Right hindlimb (tissue), 1 donor: ENCODE measurements at regions not wholly inside any gene's neighbourhood (a gene's known extent, or its start where the extent isn't known, plus 50 kb on each side); places are given as distances from the start of the nearest gene placed in this dataset.
"Not testable (repeated sequence)": the region's sequence is repeated elsewhere in the genome, so short reads cannot be mapped to it uniquely, and the experiment has no call there.

ENCODE experiments used
- DNase-seq: peaks from one replicate; pipeline ENCODE4 v3.0.0-alpha.2; 2018

- no peak for DNase-seq
These were observed 52.4 kb upstream of the GNAI1 start for GRCh38 chr7:80082213-80082612.

DNA sequence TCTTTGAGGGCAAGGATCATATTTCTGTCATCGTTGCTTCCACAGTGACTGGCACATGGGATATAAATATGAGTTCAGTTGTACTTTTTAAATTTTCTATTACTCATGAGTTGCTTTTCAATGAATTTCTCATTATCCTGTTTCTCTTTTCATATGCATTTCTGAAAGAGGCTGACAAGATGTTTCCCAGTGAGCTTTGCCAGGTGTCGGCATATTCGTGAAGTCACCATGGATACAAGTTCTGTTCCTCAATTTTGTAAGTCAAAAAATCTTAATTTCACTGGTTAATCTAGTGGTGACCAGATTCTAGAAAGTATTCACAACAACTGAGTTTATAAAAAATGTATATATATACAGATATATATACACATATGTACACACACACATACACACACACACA, 55.7 kb upstream of the GNAI1 start:
- DNase-seq, result no peak

DNA sequence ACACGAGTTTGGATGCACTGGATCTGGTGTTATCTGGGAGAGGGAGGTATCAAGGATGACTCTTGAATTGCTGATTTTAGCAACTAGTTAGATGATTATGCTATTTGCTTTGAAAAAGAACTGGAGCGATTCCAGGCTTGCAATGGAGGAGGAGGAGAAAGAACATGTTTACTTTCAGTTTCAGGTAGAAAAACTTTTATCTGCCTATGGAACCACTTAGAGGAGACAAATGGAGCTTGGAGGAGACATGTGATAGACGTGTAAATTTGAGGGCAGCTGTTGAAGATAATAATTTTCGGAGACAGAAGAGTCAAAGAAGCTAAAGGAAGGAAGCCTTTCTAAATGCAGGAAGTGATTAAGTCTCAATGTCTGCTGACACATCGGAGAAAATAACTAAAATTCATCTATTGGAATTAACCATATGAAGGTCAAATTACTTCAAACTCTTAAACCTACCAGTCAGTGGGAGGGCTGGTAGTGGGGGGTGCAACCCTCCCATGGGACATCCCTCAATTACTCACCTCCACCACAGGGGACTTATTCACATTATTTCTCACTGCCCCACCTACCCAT, 56.4 kb upstream of the GNAI1 start:
- no peak for DNase-seq

DNA sequence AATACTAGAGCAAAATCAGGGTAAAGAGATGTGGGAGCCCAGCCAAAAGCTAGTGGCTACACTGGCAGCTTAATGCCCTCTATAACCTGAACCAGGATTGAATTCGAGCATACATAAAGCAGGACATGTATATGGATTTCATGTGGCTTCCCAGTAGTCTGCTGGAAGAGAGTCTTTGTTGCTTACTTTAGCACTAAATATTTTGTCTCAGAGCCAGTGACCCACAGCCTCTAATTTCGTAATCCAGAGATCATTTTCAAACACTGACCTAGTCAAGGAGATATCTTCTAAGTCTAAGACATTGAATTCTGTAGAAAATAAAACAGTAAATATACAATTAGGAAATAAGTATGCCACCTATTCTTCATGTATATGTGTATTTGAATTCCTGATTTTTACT, 64.2 kb upstream of the GNAI1 start:
- DNase-seq, result no peak

DNA sequence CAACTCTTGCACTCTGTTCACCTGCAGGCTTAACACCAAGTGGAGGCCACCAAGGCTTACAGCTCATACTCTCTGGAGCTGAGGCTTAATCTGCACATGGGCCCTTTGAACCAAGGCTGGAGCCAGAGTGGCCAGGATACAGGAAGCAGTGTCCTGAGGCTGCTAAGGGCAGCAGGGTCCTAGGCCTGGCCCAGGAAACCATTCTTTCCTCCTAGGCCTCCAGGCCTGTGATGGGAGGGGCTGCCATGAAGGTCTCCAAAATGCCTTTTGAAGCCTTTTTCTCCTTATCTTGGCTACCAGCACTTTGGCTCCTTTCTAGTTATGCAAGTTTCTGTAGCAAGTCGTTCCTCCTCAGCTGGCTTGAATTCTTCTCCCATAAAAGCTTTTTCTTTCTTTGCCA, 68.0 kb upstream of the GNAI1 start:
- no peak for DNase-seq

GRCh38 chr7:80063834-80064233, 70.8 kb upstream of the GNAI1 start:
- no peak for DNase-seq

DNA sequence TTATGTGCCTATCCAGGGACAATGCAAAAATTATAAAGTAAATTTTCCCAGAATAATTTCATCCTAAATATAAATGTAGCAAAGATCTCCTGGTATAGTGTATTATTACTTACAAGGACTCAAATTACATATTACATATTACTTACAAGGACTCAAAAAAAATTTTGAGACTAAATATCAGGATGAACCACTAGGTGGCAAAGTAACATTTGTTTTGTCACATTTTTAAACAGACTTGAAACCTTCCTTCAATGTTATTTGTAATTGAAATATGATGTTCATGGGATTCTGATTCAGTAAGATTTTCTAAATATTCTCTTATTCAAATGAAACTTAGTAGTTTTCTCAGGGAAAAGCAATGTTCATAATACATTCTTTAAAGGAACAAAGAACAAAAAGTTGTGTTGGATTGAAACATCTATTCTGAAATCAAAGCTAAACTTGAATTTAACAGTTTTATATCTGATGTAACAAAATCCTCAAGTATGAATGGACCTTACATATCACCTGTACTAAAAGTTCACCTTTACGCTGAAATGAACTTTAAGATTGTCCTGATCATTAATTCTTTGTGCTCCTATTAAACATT, 74.3 kb upstream of the GNAI1 start:
- DNase-seq, result no peak

DNA sequence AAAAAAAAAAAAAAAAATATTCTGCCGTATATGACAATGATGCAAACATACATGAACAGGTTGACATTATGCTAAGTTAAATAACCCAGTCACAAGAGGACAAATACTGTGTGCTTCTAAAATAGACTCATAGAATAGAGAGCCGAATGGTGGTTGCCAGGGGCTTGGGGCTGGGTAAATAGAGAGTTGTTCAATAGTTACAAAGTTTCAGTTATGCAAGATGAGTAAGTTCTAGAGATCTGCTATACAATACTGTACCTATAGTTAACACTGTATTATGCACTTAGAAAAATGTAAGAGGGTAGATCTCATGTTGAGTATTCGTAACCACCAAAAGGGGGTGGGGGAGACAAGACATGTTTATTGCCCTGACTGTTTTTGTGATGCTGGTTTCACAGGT, 77.1 kb upstream of the GNAI1 start:
- no peak for DNase-seq

DNA sequence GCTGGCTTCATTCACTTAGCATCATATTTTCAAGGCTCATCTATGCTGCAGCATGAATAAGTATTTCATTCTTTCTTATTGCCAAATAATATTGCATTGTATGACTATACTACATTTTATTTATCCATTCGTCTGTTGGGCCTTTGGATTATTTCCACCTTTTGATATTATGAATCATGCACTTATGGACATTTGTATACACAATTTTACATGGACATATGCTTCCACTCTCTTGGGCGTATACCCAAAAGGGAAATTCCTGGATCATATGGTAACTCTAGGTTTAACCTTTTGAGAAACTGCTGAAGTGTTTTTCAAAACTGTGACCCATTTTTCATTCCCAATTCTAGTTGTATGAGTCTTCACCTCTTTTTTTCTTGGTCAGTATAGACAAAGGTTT, 80.3 kb upstream of the GNAI1 start:
- no peak for DNase-seq

- no peak for DNase-seq
These were observed 81.5 kb upstream of the GNAI1 start for GRCh38 chr7:80053124-80053523.

GRCh38 chr7:80047856-80048459, 86.7 kb upstream of the GNAI1 start:
- no peak for DNase-seq

- DNase-seq, result no peak
These were observed 87.6 kb upstream of the GNAI1 start for GRCh38 chr7:80047032-80047431.

DNA sequence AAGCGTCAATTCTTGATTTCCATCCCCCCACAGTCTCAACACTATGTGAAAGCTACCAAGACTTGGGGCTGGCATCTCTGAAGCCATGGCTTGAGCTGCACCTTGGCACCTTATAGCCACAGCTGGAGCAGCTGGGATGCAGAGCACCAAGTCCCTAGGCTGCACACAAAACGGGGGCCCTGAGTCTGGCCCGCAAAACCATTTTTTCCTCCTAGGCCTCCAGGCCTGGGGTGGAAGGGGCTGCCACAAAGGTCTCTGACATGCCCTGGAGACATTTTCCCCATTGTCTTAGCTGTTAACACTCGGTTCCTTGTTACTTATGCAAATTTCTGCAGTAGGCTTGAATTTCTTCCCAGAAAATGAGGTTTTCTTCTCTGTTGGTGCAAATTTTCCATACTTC, 89.8 kb upstream of the GNAI1 start:
- DNase-seq, result no peak

GRCh38 chr7:80040752-80041151, 93.9 kb upstream of the GNAI1 start:
- DNase-seq, result no peak

DNA sequence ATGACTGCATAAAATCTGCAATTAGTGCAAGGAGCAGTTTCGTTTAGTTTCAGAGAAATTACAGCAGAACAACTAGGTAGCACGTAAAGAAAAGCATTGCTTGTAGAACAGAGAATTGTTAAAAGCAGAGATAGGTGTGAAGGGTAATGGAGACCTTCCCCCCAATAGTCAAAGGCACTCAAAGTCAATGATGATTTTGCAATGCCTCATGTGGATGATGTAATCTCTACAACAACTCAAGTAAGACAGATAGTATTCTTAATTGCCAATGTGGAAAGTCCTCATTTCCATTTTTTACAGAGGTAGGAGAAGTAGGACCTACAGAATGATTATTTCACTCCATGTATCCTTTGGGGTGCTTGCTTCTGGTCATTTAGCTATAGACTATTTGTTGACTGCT, 94.3 kb upstream of the GNAI1 start:
- no peak for DNase-seq

DNA sequence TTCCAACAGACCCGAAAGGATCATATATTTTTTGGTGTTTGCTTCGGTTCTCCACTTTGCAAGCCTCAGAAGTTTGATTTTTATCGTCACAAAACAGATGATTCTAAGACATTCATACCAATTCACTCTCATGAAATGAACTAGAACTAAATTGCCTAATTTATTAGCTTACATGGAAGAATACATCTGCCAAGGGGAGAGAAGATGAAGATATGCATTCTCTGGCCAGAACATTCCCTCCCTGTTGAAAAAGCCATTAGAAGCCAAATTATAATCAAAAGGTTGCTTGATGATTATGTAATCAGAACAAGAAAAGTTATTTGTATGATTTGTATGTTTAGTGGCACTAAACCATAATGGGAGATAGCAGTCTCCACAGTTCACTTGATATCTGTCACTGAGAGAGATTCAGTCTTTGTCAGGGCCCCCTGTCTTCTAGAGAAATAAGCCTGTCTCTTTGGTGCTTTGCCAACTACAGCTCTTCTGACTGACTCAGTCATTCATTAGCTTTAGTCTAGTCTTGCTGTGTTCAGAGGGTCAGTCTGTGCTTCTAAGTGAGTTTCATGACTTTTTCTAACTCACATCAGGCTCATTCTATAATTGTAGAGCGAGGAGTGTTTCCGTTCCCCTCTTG, 95.3 kb upstream of the GNAI1 start:
- DNase-seq, result no peak

DNA sequence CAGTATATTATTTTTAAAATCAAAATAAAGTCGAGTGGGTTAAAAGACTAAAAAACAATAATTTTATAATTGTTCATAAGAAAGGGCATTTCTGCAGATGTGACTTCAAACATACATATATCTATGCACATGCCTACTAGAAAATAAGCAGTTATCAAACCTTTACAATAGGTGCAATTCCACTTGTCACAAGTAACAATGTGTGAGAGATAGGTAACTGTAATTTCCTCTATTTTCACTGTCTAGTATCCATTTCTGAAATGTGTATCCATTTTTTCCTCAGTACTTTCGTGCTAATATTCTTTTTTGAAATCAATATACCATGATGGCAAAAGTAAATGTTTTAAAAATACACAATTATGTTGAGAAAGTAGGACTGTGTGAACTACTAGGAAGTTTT, 96.9 kb upstream of the GNAI1 start:
- DNase-seq, result no peak

DNA sequence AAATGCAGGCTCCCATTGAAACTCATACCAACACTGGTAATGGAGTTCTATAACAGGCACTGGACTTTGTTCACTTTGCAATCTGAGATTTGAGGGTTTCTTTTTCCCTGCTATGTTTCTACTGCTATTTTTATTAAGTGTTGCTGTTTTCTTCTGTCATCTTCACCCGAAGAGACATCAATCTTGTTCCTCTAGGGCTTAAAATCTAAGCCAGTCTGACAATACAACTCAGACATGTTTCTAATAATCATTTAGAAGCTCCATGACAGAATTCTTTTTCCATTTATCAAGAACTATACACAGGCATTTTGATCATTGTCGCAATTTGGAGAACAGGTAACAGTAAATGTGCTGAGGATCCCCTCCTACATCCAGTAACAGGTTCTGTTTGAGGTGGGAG, 98.5 kb upstream of the GNAI1 start:
- DNase-seq, result no peak

- no peak for DNase-seq
These were observed 105.9 kb upstream of the GNAI1 start for GRCh38 chr7:80028717-80029116.

GRCh38 chr7:80027611-80028173, 106.9 kb upstream of the GNAI1 start:
- DNase-seq, result no peak

DNA sequence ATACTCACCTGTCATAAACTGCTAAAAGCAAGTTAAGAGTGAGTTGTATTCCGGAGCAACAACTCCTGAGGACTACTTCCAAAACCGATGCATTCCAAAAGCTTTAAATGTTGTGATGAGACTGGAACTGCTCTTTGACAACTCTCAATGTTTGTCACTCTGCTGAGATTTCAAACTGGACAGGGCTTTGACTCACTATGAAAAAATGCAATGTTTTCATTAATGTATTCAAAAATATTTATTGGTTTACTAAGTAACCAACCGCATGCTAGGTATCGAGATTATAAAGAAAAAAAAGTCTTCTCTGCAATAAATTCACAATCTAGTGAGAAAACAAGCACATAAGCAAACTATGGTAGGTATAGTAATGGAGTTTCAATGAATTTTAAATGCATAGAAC, 107.9 kb upstream of the GNAI1 start:
- DNase-seq, result no peak

DNA sequence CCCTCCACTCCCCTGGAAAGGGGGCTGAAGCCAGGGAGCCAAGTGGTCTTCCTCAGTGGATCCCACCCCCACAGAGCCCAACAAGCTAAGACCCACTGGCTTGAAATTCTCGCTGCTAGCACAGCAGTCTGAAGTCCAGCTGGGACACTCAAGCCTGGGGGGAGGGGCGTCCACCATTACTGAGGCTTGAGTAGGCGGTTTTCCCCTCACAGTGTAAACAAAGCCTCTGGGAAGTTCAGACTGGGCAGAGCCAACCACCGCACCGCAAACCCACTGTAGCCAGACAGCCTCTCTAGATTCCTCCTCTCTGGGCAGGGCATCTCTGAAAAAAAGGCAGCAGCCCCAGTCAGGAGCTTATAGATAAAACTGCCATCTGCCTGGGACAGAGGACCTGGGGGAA, 114.4 kb upstream of the GNAI1 start:
- not testable (repeated sequence) for DNase-seq

DNA sequence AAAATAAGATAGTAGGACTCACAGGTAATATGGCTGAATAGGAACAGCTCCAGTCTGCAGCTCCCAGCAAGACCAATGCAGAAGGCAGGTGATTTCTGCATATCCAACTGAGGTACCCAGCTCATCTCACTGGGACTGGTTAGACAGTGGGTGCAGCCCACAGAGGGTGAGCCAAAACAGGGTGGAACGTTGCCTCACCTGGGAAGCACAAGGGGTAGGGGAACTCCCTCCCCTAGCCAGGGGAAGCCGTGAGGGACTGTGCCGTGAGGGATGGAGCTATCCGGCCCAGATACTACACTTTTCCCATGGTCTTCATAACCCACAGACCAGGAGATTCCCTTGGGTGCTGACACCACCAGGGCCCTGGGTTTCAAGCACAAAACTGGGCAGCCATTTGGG, 114.8 kb upstream of the GNAI1 start:
- not testable (repeated sequence) for DNase-seq
